ENCODE measurements at regions not wholly inside any gene's neighbourhood (a gene's known extent, or its start where the extent isn't known, plus 50 kb on each side); places are given as distances from the start of the nearest gene placed in this dataset.
"Not testable (repeated sequence)": the region's sequence is repeated elsewhere in the genome, so short reads cannot be mapped to it uniquely, and the experiment has no call there.

GRCh38 chr20:54995011-54995410, 519.6 kb downstream of the DOK5 start:
- no peak for DNase-seq (ENCODE audit: low read depth)
- no peak overlapping the region for H3K4me3 ChIP-seq (replicated peaks; ENCODE audit: low read depth, low read length)
- no peak for TF ChIP-seq CTCF (IDR thresholded peaks at IDR 0.05; ENCODE audit: low read length, missing control alignments)

GRCh38 chr20:54985091-54985490, 509.7 kb downstream of the DOK5 start:
- TF ChIP-seq CTCF (IDR thresholded peaks at IDR 0.05; ENCODE audit: low read length, missing control alignments): no peak
- H3K4me3 ChIP-seq (replicated peaks; ENCODE audit: low read depth, low read length): no peak overlapping the region
- no peak for DNase-seq (ENCODE audit: low read depth)

GRCh38 chr20:54984104-54984448, 508.7 kb downstream of the DOK5 start:
- H3K4me3 ChIP-seq (replicated peaks; ENCODE audit: low read depth, low read length): no peak overlapping the region
- no peak for TF ChIP-seq CTCF (IDR thresholded peaks at IDR 0.05; ENCODE audit: low read length, missing control alignments)
- no peak for DNase-seq (ENCODE audit: low read depth)

- H3K4me3 ChIP-seq (replicated peaks; ENCODE audit: low read depth, low read length); DNase-seq (ENCODE audit: low read depth): not testable (repeated sequence)
These were observed 508.2 kb downstream of the DOK5 start for GRCh38 chr20:54983394-54984103.

GRCh38 chr20:54981175-54981574, 505.8 kb downstream of the DOK5 start:
- TF ChIP-seq CTCF (IDR thresholded peaks at IDR 0.05; ENCODE audit: low read length, missing control alignments): no peak
- no peak overlapping the region for H3K4me3 ChIP-seq (replicated peaks; ENCODE audit: low read depth, low read length)
- DNase-seq (ENCODE audit: low read depth): no peak

GRCh38 chr20:54980103-54980960, 504.9 kb downstream of the DOK5 start:
- no peak for TF ChIP-seq CTCF (IDR thresholded peaks at IDR 0.05; ENCODE audit: low read length, missing control alignments)
- DNase-seq (ENCODE audit: low read depth): no peak
- no peak overlapping the region for H3K4me3 ChIP-seq (replicated peaks; ENCODE audit: low read depth, low read length)

GRCh38 chr20:54950304-54950703, 474.9 kb downstream of the DOK5 start:
- DNase-seq (ENCODE audit: low read depth): no peak
- H3K4me3 ChIP-seq (replicated peaks; ENCODE audit: low read depth, low read length): no peak overlapping the region
- TF ChIP-seq CTCF (IDR thresholded peaks at IDR 0.05; ENCODE audit: low read length, missing control alignments): no peak
